Colonic mucosa (tissue), 4 donors: ENCODE measurements at regions not wholly inside any gene's neighbourhood (a gene's known extent, or its start where the extent isn't known, plus 50 kb on each side); places are given as distances from the start of the nearest gene placed in this dataset.

Experiments
- DNase-seq: peaks from one replicate; pipeline ENCODE4 v3.0.0-alpha.2; 2020
- H3K27ac ChIP-seq: fragments of 200-600 bp; one replicate; pipeline ENCODE4 v1.8.0; 2021
- H3K27me3 ChIP-seq: fragments of 200-600 bp; one replicate; pipeline ENCODE4 v1.8.0; 2021
- H3K36me3 ChIP-seq: fragments of 200-600 bp; one replicate; pipeline ENCODE4 v1.8.0; 2021
- H3K4me1 ChIP-seq: fragments of 200-600 bp; one replicate; pipeline ENCODE4 v1.8.0; 2021; ENCODE audit warnings: mild to moderate bottlenecking
- H3K4me3 ChIP-seq: fragments of 200-600 bp; one replicate; pipeline ENCODE4 v1.8.0; 2021
- H3K9ac ChIP-seq, 2 donors: one replicate each; pipeline ENCODE4 v1.7.0; 2013; ENCODE audit warnings: control low read depth in 2 of 2, low read depth in 2 of 2, low read length in 2 of 2
- H3K9me3 ChIP-seq: fragments of 200-600 bp; one replicate; pipeline ENCODE4 v1.8.0; 2021
- CTCF ChIP-seq: fragments of 200-600 bp; IDR thresholded peaks from one replicate; pipeline ENCODE4 v1.8.0; 2022; ENCODE audit warnings: antibody characterized with exemption, mild to moderate bottlenecking
- intact Hi-C: fragments of 100-400 bp; cut with DNase I; formaldehyde crosslinking; loops from one replicate; pipeline ENCODE4 v1.14.1; 2022
- donor health status: healthy.
- donor health status: DM: no; HTN: no; CAD: no.
- donor health status: DM: no; HTN: no; CAD: no.

- H3K36me3 ChIP-seq: no peaks in the 10 kb centered on the region
- no peak overlapping the region for H3K4me3 ChIP-seq
- TF ChIP-seq CTCF: no peak
- H3K27me3 ChIP-seq: no peaks in the 10 kb centered on the region
- H3K4me1 ChIP-seq: no peaks in the 10 kb centered on the region
- H3K27ac ChIP-seq: no peak overlapping the region
- intact Hi-C loops: no loop called here
- H3K9ac ChIP-seq: no peak overlapping the region
- no peaks in the 10 kb centered on the region for H3K9me3 ChIP-seq
- DNase-seq: no peak
Measured at GRCh38 chr18:73737990-73738389, 409.6 kb downstream of the FBXO15 start.

- no peak overlapping the region for H3K4me3 ChIP-seq
- no peaks in the 10 kb centered on the region for H3K4me1 ChIP-seq
- DNase-seq: no peak
- intact Hi-C loops: no loop called here
- H3K9me3 ChIP-seq: no peaks in the 10 kb centered on the region
- H3K27me3 ChIP-seq: no peaks in the 10 kb centered on the region
- no peak overlapping the region for H3K27ac ChIP-seq
- no peaks in the 10 kb centered on the region for H3K36me3 ChIP-seq
- no peak overlapping the region for H3K9ac ChIP-seq
- no peak for TF ChIP-seq CTCF
Measured at GRCh38 chr18:73735836-73736235, 411.8 kb downstream of the FBXO15 start.

GRCh38 chr18:73733806-73734314 is 413.8 kb downstream of the FBXO15 start:
- Histone ChIP-seq H3K27ac (no peak overlapping the region), H3K27me3 (no peaks in the 10 kb centered on the region), H3K36me3 (no peaks in the 10 kb centered on the region), H3K9me3 (no peaks in the 10 kb centered on the region), H3K4me3 (no peak overlapping the region), H3K4me1 (no peaks in the 10 kb centered on the region), H3K9ac (no peak overlapping the region)
- DNase-seq: no peak
- TF ChIP-seq CTCF: no peak
- intact Hi-C loops: no loop called here

- intact Hi-C loops: no loop called here
- Histone ChIP-seq H3K9me3 (no peaks in the 10 kb centered on the region), H3K4me3 (no peak overlapping the region), H3K27me3 (no peaks in the 10 kb centered on the region), H3K4me1 (no peaks in the 10 kb centered on the region), H3K36me3 (no peaks in the 10 kb centered on the region), H3K9ac (no peak overlapping the region), H3K27ac (no peak overlapping the region)
- no peak for TF ChIP-seq CTCF
- DNase-seq: no peak
Measured at GRCh38 chr18:73733376-73733775, 414.3 kb downstream of the FBXO15 start.

- no peak overlapping the region for H3K9ac ChIP-seq
- no peak overlapping the region for H3K4me3 ChIP-seq
- H3K27ac ChIP-seq: no peak overlapping the region
- H3K27me3 ChIP-seq: no peaks in the 10 kb centered on the region
- no peaks in the 10 kb centered on the region for H3K9me3 ChIP-seq
- H3K4me1 ChIP-seq: no peaks in the 10 kb centered on the region
- no peaks in the 10 kb centered on the region for H3K36me3 ChIP-seq
- intact Hi-C loops: no loop called here
- DNase-seq: no peak
- TF ChIP-seq CTCF: no peak
Measured at GRCh38 chr18:73728657-73729056, 419.0 kb downstream of the FBXO15 start.

GRCh38 chr18:73724958-73725357 is 422.7 kb downstream of the FBXO15 start:
- intact Hi-C loops: no loop called here
- H3K27me3 ChIP-seq: no peaks in the 10 kb centered on the region
- H3K4me1 ChIP-seq: no peaks in the 10 kb centered on the region
- no peak for TF ChIP-seq CTCF
- H3K9ac ChIP-seq: no peak overlapping the region
- no peak overlapping the region for H3K27ac ChIP-seq
- H3K4me3 ChIP-seq: no peak overlapping the region
- no peaks in the 10 kb centered on the region for H3K9me3 ChIP-seq
- H3K36me3 ChIP-seq: no peaks in the 10 kb centered on the region
- DNase-seq: no peak
